MG63 (cell line): ENCODE measurements at regions not wholly inside any gene's neighbourhood (a gene's known extent, or its start where the extent isn't known, plus 50 kb on each side); places are given as distances from the start of the nearest gene placed in this dataset.

Experiments used
- DNase-seq: peaks from one replicate; pipeline ENCODE4 v3.0.0-alpha.2; 2020
- H3K27me3 ChIP-seq: fragments of 250-450 bp; sonication (Bioruptor Pico); 2 replicates; pipeline ENCODE4 v1.5.1; 2020; ENCODE audit warnings: mild to moderate bottlenecking, moderate library complexity
- H3K36me3 ChIP-seq: fragments of 250-450 bp; sonication (Bioruptor Pico); 2 replicates; pipeline ENCODE4 v1.5.1; 2020; ENCODE audit warnings: mild to moderate bottlenecking, moderate library complexity
- H3K4me3 ChIP-seq: fragments of 250-450 bp; sonication (Bioruptor Pico); 2 replicates; pipeline ENCODE4 v1.5.1; 2020; ENCODE audit warnings: mild to moderate bottlenecking, moderate library complexity
- H3K9me3 ChIP-seq: fragments of 250-450 bp; sonication (Bioruptor Pico); 2 replicates; pipeline ENCODE4 v1.5.1; 2020; ENCODE audit warnings: mild to moderate bottlenecking, moderate library complexity

DNA sequence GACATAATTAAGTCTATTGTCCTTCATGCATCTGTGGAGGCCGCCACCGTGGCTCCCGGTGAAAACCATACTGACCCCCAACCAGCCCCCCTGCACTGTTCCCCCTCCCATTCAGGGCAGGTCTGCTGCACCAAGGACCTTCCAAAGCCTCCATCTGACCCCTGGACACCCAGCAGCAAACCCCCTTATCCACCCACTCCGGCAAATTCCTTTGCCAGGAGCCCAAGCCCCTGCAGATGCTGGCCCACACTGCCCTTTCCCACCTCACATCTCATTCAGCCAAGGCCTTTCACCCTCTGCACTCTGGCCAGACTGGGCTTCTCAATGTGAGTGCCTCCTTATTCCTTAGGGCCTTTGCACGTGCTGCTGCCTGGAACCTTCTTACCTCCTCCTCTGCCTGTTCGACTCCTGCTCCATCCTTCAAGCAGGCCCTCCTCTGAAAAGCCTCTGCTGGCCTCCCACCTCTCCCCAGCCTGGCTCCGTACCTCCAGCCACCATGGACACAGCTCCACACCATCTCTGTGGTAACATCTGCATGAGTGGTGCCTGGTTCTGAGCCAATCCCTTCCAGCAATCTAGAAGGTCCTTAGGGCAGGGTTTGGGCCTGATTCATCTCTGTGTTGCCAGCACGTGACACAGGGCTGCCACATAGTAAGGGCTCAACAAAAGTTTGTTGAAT is 230.7 kb downstream of the BCL11B start:
- H3K27me3 ChIP-seq = no peaks in the 10 kb centered on the region
- DNase-seq = no peak
- H3K4me3 ChIP-seq = no peak overlapping the region
- H3K36me3 ChIP-seq = no peaks in the 10 kb centered on the region
- H3K9me3 ChIP-seq = no peaks in the 10 kb centered on the region

DNA sequence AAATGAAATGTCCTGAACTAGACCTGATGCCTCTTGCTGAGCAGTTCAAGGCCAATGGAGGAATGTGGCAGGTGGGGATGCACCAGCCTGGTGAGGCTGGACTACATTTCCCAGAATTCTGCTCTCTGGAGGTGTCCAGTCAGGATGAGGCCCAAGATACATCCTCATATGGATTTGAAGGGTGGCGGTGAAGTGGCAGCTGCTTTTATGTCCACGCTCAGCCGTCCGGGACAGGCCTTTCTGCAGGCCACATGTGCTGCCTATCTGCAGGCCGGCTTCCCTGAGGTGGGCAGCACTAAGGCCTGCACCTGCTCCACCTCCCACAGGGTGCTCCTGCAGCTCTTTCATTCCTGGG is 230.2 kb downstream of the BCL11B start:
- no peak for DNase-seq
- Histone ChIP-seq H3K27me3 (no peaks in the 10 kb centered on the region), H3K9me3 (no peaks in the 10 kb centered on the region), H3K4me3 (no peak overlapping the region), H3K36me3 (no peaks in the 10 kb centered on the region)

DNA sequence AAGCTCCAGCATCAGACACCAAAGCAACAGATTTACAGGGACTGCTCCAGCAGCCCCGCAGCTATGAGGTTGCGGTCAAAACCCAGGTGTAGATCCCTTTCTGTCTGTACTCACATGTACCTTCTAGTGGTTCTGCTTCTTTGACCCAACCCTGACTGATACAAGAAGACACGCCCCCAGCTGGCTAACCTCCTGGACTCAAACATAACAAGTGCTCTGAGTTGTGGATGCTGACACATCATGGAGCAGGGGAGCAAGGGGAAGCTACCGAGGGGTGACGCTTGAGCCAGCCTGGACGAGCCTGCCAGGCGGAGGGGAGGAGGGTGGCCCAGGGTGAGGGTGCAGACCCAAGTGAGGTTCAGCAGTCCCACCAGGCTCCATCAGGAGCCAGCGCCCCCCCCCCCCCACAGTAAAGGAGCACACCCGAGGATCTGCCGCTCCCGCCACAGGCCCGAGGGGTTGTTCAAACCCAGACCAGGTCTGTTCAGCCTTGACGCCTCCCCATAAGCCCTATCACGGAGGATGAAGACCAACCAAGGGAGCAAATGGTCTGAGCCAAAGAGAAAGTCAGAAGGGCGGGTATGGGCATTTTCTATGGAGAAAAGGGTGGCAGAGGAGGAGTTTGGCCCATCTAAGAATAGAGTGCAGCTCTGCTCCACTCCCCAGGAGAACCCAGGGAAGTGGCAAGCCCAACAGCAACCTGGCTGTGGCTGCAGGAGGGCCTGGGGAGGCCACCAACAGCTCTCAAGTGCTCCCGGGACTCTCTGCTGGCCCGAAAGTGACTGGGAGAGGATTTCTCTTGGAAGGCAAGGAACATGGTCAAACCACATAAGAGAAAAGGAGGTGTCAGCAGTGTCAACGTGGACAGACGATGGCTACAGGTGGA is 229.4 kb downstream of the BCL11B start:
- no peak overlapping the region for H3K4me3 ChIP-seq
- H3K36me3 ChIP-seq = no peaks in the 10 kb centered on the region
- DNase-seq = no peak
- no peaks in the 10 kb centered on the region for H3K27me3 ChIP-seq
- no peaks in the 10 kb centered on the region for H3K9me3 ChIP-seq

DNA sequence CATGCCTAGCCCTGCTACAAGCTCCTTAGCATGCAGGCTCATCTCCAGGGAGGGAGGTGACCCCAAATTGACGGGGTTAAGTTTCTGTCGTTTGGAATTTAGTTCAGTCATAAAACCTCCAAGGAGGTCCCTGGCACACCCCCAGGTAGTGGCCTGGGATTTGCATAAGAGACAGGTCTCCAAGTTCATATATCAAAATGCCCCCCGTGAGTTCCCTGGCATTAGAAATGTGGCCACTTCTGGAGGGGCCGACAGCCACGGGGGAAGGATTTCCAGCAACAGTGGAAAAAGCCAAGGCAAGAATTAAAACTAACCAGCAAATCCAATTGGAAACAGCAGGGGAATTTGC is 228.8 kb downstream of the BCL11B start:
- Histone ChIP-seq H3K4me3 (no peak overlapping the region), H3K27me3 (no peaks in the 10 kb centered on the region), H3K9me3 (no peaks in the 10 kb centered on the region), H3K36me3 (no peaks in the 10 kb centered on the region)
- no peak for DNase-seq

DNA sequence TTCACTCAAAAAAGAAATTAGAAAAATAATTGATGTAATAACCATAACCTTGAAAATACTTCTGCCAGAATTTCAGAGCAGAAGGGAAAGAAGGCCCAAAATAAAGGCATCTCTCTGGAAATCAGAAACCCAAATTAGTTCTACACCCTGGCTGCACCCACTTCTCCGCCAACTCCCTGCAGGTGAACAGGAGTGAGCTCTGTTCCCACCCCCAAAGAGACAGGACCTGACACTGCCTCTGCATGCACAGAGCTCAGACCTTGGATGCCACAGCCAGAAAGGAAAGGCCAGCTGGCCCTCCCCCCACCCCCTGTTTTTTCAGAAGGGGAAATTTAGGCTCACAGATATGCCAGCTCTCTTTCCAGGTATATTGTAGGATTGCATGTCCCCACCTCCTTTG is 228.2 kb downstream of the BCL11B start:
- Histone ChIP-seq H3K9me3 (no peaks in the 10 kb centered on the region), H3K4me3 (no peak overlapping the region)
- no peak for DNase-seq

DNA sequence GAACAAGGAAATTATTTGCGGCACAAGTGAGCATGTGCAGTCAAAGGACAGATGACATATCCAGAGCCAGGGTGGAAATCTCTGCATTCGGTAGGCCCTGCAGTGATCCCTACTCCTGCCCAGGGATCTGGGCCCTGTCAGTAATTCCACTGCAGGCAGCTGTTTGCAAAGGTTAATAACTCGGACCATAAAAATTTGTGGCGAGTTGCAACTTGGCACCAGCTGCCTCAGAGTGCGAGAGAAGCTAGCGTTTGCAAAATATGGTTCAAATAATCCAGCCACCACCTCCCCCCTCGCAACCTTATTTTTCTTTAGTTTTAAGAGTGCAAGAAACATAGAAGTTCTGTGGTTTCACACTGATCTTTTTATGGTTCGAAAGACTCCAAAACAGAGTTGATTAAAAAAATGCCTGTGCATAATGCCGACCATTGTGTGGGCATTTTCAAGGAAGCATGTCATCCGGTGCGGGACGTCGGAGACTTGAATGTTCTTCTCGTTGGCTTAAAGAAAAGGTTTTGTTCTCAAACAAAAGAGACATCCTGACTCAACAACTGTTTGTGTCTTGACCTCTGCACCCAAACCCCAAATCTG is 224.5 kb downstream of the BCL11B start:
- no peaks in the 10 kb centered on the region for H3K9me3 ChIP-seq
- H3K27me3 ChIP-seq = no peaks in the 10 kb centered on the region
- DNase-seq = no peak
- H3K36me3 ChIP-seq = no peaks in the 10 kb centered on the region
- H3K4me3 ChIP-seq = no peak overlapping the region

More for the DNA sequence above, 228.2 kb downstream of the BCL11B start:
- H3K36me3 ChIP-seq = no peaks in the 10 kb centered on the region
- no peaks in the 10 kb centered on the region for H3K27me3 ChIP-seq

DNA sequence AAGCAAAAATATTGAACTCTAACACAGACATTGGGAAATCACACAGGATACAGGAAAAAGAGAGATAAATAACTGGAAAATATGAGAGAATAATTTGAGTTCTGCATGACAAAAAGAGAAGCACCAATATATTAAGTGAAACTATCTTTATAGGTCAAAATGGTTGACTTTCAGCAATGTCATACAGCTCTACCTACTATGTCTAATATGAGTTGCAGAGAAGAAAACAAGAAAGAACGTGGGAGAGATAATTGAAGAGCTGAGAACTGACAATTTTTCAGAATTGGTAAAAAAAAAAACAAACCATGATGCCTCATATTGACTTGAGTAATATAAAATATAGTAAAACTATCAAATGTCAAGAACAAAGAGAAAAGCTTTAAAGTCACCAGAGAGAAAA is 221.7 kb downstream of the BCL11B start:
- Histone ChIP-seq H3K36me3 (no peaks in the 10 kb centered on the region), H3K4me3 (no peak overlapping the region), H3K27me3 (no peaks in the 10 kb centered on the region), H3K9me3 (no peaks in the 10 kb centered on the region)
- no peak for DNase-seq

DNA sequence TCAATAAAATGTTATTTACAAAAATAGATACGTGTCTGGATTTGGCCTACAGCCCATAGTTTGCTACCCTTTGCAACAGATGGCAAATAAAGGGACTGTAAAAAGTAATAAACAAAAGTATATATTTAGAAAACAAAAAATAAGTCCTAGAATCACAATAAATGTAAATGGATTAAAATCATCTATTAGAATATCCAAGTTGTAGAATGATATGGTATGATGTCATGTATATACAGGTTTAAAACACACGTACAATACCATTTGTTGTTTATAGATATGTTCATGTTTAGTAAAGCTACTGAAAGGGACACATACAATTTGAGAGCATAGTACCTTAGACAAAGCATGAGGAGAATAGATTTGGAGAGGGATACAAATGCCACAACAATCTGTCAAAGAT is 219.5 kb downstream of the BCL11B start:
- no peaks in the 10 kb centered on the region for H3K36me3 ChIP-seq
- H3K9me3 ChIP-seq = no peaks in the 10 kb centered on the region
- H3K4me3 ChIP-seq = no peak overlapping the region
- H3K27me3 ChIP-seq = no peaks in the 10 kb centered on the region
- DNase-seq = no peak

DNA sequence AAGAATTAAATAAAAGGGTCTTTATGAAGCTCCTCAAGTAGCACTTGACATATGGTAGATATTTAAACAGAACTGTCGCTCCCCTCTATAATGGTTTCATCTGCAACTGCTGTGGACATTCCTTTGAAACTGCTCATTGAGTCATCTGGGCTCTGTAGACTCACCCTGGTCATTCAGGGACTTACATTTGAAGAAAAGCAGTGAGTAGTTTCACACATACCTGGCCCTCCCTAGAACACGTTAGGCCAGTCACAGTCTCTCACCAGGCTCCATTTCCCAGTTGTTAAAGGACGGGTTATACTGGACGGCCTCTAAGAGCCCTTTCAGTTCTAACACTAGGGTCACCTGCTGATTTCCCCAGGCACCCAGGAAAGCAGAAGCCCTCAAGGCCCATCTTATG is 217.0 kb downstream of the BCL11B start:
- no peak for DNase-seq
- Histone ChIP-seq H3K36me3 (no peaks in the 10 kb centered on the region), H3K27me3 (no peaks in the 10 kb centered on the region), H3K9me3 (no peaks in the 10 kb centered on the region), H3K4me3 (no peak overlapping the region)

DNA sequence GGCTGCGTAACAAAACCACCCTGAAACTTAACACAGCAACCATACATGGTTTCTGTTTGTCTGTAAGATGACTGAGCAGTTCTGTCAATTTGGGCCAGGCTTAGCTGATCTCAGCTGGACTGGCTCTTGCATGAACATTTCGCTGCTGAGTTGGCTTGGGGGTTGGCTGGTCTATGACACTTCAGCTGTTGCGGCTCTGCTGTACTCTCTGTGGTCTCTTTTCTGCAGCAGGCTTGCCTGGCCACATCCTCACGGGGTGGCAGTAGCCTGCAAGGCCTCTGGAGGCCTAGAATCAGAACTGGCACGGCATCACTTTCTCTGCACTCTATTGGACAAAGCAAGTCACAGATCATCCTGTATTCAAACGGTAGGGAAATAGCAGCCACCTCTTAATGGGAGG is 216.2 kb downstream of the BCL11B start:
- Histone ChIP-seq H3K27me3 (no peaks in the 10 kb centered on the region), H3K4me3 (no peak overlapping the region), H3K9me3 (no peaks in the 10 kb centered on the region), H3K36me3 (no peaks in the 10 kb centered on the region)
- no peak for DNase-seq

DNA sequence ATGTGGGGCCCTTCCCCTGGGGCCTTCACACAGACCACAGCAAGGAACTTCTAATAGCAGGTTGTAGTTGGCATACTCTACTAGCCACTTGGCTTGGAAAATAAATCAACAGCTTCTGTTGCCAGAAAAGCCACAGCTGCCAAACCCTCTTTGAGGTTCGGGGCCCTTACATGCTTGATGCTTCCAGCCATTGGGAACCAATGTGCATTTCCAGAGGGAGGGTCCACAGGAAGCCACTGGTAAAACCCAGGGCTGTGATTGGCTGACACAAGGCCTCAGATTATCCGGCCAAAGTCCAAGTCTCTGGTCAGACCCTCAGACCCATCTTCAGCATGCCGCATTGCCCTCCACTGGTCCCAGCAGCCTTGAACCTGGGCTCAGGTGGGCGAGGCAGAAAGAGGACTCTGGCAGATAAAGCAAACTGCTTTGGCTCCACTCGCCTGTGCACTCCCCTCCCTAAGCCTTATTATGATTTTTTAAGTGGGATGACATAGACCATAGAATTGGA is 214.4 kb downstream of the BCL11B start:
- Histone ChIP-seq H3K36me3 (no peaks in the 10 kb centered on the region), H3K4me3 (no peak overlapping the region), H3K9me3 (no peaks in the 10 kb centered on the region), H3K27me3 (no peaks in the 10 kb centered on the region)
- DNase-seq = no peak

DNA sequence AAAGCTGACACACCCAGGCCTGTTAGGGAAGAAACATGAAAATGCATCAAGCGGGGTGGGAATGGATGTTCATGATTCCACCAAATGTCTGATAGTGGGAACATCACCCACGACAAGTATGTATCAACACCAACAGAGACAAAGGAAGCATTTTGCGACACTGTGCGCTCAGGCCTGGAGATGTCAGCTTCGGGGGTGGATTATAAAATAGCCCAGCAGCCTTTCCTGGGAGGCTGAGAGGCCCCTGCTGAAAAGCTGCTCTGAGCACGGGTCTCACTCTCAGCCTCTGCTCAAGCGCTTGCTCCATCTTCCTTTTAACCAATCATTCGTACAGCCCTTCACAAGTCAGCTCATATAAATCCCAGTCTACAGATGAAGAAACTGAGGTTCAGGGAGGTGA is 213.5 kb downstream of the BCL11B start:
- DNase-seq = no peak
- H3K4me3 ChIP-seq = no peak overlapping the region
- H3K9me3 ChIP-seq = no peaks in the 10 kb centered on the region
- H3K27me3 ChIP-seq = no peaks in the 10 kb centered on the region
- no peaks in the 10 kb centered on the region for H3K36me3 ChIP-seq

DNA sequence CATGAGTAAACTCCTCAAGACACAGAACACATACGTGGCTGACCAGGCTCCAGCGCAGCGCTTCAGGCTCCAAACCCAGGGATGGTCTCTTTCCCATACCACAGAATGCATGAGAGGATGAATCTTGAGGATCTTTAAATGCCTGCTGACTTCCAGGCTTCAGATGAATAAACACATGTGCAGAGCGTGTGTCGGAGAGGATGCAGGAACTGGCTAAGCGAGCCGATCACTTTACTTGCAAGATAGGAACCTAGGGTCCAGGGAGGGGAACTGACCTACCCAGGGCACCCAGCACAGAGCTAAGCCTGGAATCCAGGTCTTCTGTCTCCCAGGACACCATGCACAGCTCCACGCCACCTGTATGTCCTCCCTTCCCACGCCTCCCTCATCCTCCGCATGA is 209.8 kb downstream of the BCL11B start:
- no peak for DNase-seq
- H3K27me3 ChIP-seq = no peaks in the 10 kb centered on the region
- no peaks in the 10 kb centered on the region for H3K9me3 ChIP-seq
- H3K4me3 ChIP-seq = no peak overlapping the region
- H3K36me3 ChIP-seq = no peaks in the 10 kb centered on the region

DNA sequence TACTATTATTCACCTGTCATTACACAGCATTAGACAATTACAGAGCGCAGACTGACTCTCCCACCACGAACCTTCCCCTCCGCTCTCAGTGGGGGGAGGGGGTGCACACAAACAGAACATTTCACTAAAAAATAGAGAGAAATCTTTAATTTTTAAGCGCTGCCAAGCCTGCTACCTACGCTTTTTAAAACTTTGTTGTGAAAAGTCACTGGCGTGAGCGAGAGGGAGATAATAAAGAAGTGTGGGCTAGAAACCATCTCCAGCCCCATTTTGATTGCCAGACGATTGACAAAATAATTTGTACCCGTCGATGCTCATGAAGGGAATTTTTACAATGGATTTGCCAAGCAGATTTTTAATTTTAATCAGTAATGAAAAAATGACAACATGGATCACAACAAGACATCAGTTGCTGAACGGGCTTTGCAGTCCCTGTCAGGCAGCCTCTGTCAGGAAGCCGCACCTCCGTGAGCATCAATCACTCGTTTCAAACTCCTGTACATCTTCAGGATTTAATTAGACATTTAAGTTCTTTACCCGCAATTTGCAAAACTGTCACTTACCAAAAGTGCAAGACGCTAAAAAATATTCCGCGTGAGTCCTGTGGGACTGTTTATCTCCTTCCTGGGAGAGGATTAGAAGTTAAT is 209.1 kb downstream of the BCL11B start:
- Histone ChIP-seq H3K9me3 (no peaks in the 10 kb centered on the region), H3K27me3 (no peaks in the 10 kb centered on the region), H3K4me3 (no peak overlapping the region), H3K36me3 (no peaks in the 10 kb centered on the region)
- no peak for DNase-seq

DNA sequence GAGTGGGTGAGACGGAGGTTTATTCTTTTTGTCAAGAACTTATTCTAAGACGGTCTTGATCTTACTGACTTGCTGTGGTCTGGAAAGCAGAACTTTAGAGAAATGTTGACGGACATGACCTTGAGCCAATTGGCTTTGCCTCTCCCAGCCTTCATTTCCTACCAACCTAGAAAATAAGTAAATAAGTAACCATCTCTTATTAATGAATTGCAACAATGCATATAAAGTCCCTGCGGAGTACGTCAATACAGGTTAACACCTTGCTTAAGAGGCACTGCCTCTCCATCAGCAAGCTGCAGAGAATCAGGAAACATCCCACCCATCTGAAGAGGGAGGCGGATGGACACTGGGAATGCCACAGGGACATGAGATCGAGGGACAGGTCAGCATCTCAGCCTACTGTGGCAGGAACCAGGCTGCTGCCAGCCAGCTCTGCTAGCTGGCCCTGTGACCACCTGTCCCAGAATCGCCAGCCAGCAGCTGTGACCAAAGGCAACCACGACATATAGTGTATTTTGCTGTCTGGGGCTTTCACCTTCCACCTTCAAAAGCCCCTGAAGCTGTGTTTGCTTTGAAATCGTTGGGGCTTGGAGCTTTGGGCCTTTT is 208.3 kb downstream of the BCL11B start:
- DNase-seq = no peak
- no peaks in the 10 kb centered on the region for H3K27me3 ChIP-seq
- no peak overlapping the region for H3K4me3 ChIP-seq
- no peaks in the 10 kb centered on the region for H3K9me3 ChIP-seq
- no peaks in the 10 kb centered on the region for H3K36me3 ChIP-seq

DNA sequence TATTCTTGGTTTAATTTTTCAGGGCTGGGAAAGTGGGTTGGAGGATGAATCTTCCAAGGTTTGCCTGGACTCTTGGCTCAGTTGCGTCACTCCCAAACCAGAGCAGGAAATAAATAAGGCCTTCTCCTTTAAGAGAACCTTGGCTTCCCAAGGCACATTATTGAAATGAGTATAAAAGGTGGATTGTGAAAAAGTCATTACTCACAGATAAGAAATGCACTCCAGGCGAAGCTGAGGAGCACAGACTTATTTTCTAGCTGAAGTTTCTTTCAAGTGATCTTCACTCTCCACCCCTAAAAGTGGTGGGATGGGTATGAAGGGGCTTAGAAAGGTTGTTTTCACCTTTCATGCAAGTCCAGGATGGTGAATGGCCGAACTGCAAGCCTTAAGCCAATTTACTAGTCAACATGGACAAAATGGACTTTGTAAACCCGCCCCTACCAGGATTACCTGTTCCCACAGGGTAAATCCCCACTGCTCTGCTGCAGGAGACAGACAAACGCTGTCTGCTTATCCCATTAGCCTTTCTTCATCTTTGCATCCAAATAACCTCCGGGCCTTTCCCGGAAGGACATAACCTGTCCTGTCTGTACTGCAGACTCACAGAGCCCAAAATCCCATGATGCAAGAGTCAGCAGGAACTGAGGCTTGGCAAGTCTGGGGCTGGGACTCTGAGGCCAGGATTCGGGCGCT is 207.6 kb downstream of the BCL11B start:
- Histone ChIP-seq H3K4me3 (no peak overlapping the region), H3K9me3 (no peaks in the 10 kb centered on the region), H3K36me3 (no peaks in the 10 kb centered on the region), H3K27me3 (no peaks in the 10 kb centered on the region)
- DNase-seq = no peak
